Activated T-cell treated with anti-CD3 and anti-CD28 coated beads, Interleukin-2, amount 50 U/mL, for 24 hours (primary cell): ENCODE measurements at regions not wholly inside any gene's neighbourhood (a gene's known extent, or its start where the extent isn't known, plus 50 kb on each side); places are given as distances from the start of the nearest gene placed in this dataset.

Experiments used
- DNase-seq: peaks from one replicate; pipeline ENCODE4 v3.0.0-alpha.2; 2020
- H3K27ac Mint-ChIP-seq: 2 replicates; pipeline ENCODE4 v1.8.0; 2020; ENCODE audit warnings: mild to moderate bottlenecking, mixed read lengths
- H3K27me3 Mint-ChIP-seq: 2 replicates; pipeline ENCODE4 v1.8.0; 2020; ENCODE audit warnings: mixed read lengths
- H3K36me3 Mint-ChIP-seq: 2 replicates; pipeline ENCODE4 v1.8.0; 2020; ENCODE audit warnings: low read depth, mixed read lengths
- H3K4me1 Mint-ChIP-seq: 2 replicates; pipeline ENCODE4 v1.8.0; 2020; ENCODE audit warnings: low read depth, mixed read lengths
- H3K4me3 Mint-ChIP-seq: 2 replicates; pipeline ENCODE4 v1.8.0; 2020; ENCODE audit warnings: mild to moderate bottlenecking, moderate library complexity, mixed read lengths
- H3K9me3 Mint-ChIP-seq: 2 replicates; pipeline ENCODE4 v1.8.0; 2020; ENCODE audit warnings: mixed read lengths

DNA sequence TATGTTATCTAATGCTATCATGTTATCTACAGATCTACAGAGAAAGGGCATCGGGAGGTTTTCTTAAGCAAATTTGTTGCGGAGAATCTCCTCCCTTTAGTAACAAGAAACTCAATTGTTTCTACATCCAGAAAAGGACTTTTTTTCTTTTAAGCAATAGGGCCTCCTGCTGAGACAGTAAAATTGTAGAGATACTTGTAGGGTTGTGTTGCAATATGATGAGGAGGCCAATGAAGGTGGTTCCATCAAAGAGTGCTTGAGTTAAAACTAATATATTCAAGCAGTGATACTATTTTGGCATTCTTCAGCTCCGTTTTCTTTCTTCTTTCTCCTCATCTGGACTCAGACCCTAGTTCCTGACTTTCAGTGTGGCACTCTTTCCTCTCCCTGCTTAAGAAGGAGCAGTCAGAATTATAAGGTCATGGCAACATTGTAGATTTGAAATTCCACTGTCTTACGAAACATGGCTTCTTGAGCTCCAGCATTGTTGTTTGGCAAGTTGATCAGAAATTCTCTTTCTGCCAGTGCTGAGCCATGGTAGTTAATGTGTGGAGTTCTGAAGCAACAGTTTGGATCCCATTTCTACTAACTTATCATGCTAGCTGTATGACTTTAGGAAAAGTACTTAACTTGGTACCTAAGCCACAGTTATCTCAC is 202.0 kb upstream of the SLC14A2 start:
- no peaks in the 10 kb centered on the region for H3K9me3 Mint-ChIP-seq
- peaks cover 3% of the 10 kb centered on the region for H3K27me3 Mint-ChIP-seq
- no peak for DNase-seq
- no peak overlapping the region for H3K27ac Mint-ChIP-seq
- no peak overlapping the region for H3K4me3 Mint-ChIP-seq
- no peaks in the 10 kb centered on the region for H3K36me3 Mint-ChIP-seq
- no peaks in the 10 kb centered on the region for H3K4me1 Mint-ChIP-seq

DNA sequence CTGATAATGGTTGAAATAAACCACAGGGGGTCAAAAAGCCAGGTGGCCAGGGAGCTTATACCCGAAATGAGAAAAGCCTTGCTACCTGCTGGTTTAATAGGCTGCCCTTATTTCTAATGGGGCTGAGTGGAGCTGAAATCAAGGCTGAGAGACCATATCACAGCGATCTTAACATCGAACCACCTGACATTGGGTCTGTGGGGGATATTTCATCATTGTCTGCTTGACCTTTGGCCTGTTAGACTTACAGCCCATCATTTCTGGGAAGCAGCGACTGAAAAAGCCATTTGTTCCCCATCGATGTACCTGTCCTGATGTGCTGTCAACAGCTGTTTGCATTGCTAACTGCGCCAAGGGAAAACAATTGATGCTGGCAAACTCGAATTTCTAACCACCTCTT is 199.7 kb upstream of the SLC14A2 start:
- Mint-ChIP-seq H3K4me1 (no peaks in the 10 kb centered on the region), H3K4me3 (no peak overlapping the region), H3K9me3 (no peaks in the 10 kb centered on the region), H3K27ac (no peak overlapping the region), H3K27me3 (peaks cover 3% of the 10 kb centered on the region), H3K36me3 (no peaks in the 10 kb centered on the region)
- DNase-seq: no peak

DNA sequence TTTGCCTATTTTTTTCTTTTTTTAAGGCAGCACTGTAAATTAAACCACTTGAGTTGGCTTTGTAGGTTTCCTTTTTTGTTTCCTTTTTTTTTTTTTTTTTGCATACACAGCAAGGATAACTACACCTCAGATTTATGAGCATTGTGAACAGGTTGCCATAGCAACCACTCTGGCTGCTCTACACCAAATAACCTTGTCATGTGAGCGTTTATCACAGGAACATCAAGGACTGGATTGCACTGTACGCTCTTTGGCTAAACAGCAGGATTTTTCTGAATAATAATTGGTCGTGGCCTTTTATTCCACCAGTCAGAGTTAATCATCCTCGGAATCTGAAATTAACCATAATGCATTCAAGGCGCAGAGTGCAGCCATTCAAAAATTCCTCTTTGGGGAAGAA is 199.1 kb upstream of the SLC14A2 start:
- no peaks in the 10 kb centered on the region for H3K9me3 Mint-ChIP-seq
- no peaks in the 10 kb centered on the region for H3K4me1 Mint-ChIP-seq
- H3K4me3 Mint-ChIP-seq: no peak overlapping the region
- H3K36me3 Mint-ChIP-seq: no peaks in the 10 kb centered on the region
- peaks cover 3% of the 10 kb centered on the region for H3K27me3 Mint-ChIP-seq
- no peak overlapping the region for H3K27ac Mint-ChIP-seq
- DNase-seq: no peak

DNA sequence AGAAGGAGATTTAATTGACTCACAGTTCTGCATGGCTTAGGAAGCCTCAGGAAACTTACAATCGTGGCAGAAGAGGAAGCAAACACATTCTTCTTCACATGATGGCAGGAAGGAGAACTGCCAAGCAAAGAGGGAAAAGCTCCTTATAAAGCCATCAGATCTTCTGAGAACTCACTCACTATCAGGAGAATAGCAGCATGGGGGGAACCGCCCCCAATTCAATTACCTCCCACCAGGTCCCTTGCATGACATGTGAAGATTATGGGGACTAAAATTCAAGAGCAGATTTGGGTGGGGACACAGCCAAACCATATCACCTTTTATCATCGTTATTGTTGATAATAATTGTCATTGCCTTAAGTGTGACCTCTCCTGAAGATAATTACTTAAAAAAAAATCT is 197.9 kb upstream of the SLC14A2 start:
- H3K27ac Mint-ChIP-seq: no peak overlapping the region
- H3K9me3 Mint-ChIP-seq: no peaks in the 10 kb centered on the region
- H3K4me1 Mint-ChIP-seq: no peaks in the 10 kb centered on the region
- H3K4me3 Mint-ChIP-seq: no peak overlapping the region
- no peaks in the 10 kb centered on the region for H3K36me3 Mint-ChIP-seq
- peaks cover 3% of the 10 kb centered on the region for H3K27me3 Mint-ChIP-seq
- DNase-seq: no peak

DNA sequence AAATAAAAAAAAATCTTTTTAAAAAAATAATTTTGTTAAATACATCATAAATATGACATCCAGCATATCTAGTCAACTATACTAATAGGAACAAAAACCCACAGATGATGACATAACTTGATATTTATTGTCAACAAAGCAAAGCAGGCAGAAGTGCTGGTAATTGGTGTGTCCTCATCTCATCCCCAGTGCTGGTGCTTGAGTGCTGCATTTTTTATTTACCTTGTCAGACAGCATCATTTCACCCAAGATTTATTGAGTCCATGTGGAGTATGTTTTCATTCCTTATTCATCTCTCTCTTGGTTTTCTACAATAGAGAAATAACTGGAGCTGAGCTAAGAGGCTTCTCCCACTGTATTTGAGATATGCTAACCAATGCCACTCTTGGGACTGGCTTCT is 191.6 kb upstream of the SLC14A2 start:
- H3K9me3 Mint-ChIP-seq: no peaks in the 10 kb centered on the region
- no peak for DNase-seq
- no peak overlapping the region for H3K27ac Mint-ChIP-seq
- H3K27me3 Mint-ChIP-seq: no peaks in the 10 kb centered on the region
- no peak overlapping the region for H3K4me3 Mint-ChIP-seq
- no peaks in the 10 kb centered on the region for H3K36me3 Mint-ChIP-seq
- H3K4me1 Mint-ChIP-seq: no peaks in the 10 kb centered on the region

DNA sequence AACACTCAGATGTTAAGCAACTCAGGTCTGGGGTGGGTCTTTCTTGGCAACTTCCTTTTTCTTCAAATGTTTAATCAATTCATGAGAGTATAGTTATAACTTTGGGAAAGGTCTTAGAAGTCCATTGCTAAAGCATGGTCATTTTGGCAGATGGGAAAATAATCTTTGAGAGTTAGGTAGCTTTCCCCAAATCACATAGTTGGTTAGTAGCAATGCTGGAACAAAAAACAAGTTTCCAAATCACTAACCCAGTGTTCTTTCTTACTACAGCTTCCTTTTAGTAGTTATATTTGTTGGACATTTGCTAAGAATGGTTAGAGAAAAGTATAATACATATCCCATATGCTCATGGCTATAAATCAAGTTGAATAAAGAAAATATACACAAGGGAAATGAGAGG is 185.2 kb upstream of the SLC14A2 start:
- H3K27me3 Mint-ChIP-seq: no peaks in the 10 kb centered on the region
- no peaks in the 10 kb centered on the region for H3K4me1 Mint-ChIP-seq
- H3K9me3 Mint-ChIP-seq: no peaks in the 10 kb centered on the region
- DNase-seq: no peak
- no peak overlapping the region for H3K4me3 Mint-ChIP-seq
- no peaks in the 10 kb centered on the region for H3K36me3 Mint-ChIP-seq
- no peak overlapping the region for H3K27ac Mint-ChIP-seq

DNA sequence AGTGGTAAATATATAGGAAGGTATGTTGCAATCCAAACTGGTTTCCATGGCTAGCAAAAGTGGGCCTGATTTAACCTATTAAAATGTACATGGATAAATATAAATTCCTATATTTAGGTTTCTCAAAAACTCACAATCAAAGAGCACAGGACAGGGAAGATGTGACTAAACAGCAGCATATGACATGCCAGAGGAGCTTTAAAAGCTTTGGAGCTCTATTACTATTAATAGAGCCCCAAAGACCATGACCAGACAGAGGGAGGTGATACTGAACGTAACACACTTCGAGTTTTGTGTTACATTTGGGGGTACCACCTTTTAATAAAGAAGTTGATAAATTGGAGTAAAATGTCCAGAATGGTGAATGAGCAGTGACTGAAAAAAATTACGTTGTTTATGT is 179.5 kb upstream of the SLC14A2 start:
- Mint-ChIP-seq H3K27me3 (no peaks in the 10 kb centered on the region), H3K36me3 (no peaks in the 10 kb centered on the region), H3K4me1 (no peaks in the 10 kb centered on the region), H3K4me3 (no peak overlapping the region), H3K27ac (no peak overlapping the region), H3K9me3 (no peaks in the 10 kb centered on the region)
- DNase-seq: no peak

DNA sequence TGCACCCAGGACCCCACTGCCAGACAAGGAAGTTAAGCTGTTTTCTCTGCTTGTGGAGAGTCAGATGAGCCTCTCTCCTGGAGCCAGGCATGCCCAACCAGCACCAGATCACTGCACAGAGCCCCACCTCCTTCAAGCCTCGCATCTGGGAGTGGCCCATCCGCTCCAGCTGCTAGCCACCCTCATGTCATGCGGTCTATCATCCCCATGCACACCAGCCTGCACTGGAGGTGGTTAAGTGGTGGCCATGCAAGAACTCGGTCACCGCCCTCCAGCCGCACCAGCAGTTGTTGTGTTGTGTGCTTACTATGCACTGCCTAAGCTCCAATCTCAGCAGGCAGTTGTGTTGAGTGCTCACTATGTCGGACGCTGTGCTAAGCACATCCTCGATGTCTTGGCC is 177.9 kb upstream of the SLC14A2 start:
- H3K4me1 Mint-ChIP-seq: no peaks in the 10 kb centered on the region
- H3K36me3 Mint-ChIP-seq: no peaks in the 10 kb centered on the region
- H3K27ac Mint-ChIP-seq: no peak overlapping the region
- H3K9me3 Mint-ChIP-seq: no peaks in the 10 kb centered on the region
- H3K4me3 Mint-ChIP-seq: no peak overlapping the region
- no peak for DNase-seq
- no peaks in the 10 kb centered on the region for H3K27me3 Mint-ChIP-seq

DNA sequence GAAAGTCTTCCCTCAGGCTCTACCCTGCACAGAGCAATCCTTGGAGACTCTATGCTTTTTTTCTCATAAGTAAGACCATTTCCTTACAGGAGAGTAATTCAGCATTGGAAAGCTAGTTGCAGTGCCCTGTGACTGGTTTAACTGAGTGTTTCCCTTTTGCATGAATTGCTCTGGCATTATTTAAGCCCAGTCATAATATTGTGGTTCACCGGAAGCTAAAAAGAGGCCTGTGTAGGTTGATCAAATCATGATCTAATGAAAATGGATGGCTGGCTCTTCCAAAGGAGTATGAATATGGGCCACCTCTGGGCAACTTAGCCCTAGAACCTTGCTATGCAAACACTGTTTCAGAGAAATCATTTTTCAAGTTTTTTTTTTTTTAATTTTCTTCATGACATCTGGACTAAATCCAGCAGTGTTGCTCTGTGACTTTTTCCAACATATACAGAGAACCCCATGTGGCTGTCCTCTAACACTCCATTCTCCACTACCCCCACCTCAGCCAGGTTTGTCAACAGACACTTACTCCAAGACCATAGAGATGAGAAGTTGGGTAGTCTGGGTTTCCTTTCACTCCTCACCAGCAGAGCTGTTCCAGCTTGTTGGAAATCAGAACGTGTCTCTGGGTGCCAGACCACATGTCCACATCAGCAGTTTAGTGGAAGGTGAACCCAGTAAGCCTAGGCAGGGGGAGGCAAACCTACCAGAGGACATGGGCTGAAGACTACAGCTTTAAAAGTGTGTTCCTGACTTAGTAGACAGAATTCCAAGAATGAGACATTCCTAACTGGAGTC is 175.2 kb upstream of the SLC14A2 start:
- H3K4me1 Mint-ChIP-seq: no peaks in the 10 kb centered on the region
- no peak overlapping the region for H3K4me3 Mint-ChIP-seq
- no peak for DNase-seq
- no peaks in the 10 kb centered on the region for H3K36me3 Mint-ChIP-seq
- H3K9me3 Mint-ChIP-seq: no peaks in the 10 kb centered on the region
- H3K27me3 Mint-ChIP-seq: peaks cover 2% of the 10 kb centered on the region
- no peak overlapping the region for H3K27ac Mint-ChIP-seq

DNA sequence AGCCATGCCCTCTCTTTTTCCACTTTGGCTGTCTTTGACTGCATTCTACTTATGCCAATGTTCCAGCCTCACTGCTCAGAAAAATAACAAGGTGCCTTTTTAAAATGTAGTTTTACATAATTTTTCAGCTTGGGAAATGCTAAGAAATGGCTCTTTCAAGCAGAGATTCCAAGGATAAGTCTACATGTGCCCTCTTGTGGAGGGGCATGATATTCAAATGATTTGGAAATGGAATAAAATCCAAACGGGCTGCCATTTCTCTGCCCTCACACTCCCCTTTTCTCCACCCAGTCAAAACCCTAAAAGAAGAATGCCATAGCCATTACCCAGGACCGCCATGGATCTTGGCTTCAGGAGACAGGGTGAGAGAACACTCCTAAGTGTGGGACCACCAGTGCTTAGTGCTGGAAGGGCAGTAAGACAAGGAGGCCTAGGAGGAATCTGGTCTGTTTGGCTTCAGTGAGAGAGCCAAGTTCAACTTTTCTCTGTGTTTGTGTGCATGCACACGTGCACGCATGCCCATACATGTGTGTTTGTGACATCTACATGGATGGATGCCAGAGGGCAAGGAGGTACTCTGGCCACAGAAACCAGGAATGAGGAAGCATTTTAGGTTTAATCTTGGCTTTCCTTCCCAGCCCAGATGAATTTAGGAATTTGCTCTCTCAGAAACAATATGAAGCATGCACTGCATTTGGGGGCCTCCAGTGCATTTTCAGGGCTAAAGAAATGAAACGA is 174.0 kb upstream of the SLC14A2 start:
- H3K4me1 Mint-ChIP-seq: no peaks in the 10 kb centered on the region
- H3K4me3 Mint-ChIP-seq: no peak overlapping the region
- H3K27me3 Mint-ChIP-seq: peaks cover 12% of the 10 kb centered on the region
- no peak overlapping the region for H3K27ac Mint-ChIP-seq
- H3K9me3 Mint-ChIP-seq: no peaks in the 10 kb centered on the region
- no peak for DNase-seq
- no peaks in the 10 kb centered on the region for H3K36me3 Mint-ChIP-seq

DNA sequence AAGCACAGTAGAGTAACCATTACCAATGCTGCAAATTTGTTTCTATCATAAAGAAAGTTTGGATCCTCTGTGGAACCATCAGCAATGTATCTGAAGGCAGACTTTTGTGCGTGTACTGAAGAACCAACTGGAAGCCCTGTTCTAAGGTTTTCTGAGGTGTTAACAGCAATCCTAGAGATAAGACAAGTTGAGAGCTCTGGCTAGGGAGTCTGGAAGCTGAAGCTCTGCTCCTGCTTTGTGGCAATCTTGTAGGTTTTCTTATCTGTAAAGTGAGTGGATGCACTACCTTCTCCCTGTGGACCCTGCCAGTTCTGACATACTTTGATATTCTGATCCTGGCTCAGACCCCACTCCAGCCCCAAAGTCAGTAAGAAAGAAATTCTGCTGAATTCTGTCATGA is 171.2 kb upstream of the SLC14A2 start:
- no peak for DNase-seq
- H3K27me3 Mint-ChIP-seq: peaks cover 17% of the 10 kb centered on the region
- H3K27ac Mint-ChIP-seq: no peak overlapping the region
- H3K4me3 Mint-ChIP-seq: no peak overlapping the region
- H3K9me3 Mint-ChIP-seq: no peaks in the 10 kb centered on the region
- no peaks in the 10 kb centered on the region for H3K36me3 Mint-ChIP-seq
- H3K4me1 Mint-ChIP-seq: no peaks in the 10 kb centered on the region

DNA sequence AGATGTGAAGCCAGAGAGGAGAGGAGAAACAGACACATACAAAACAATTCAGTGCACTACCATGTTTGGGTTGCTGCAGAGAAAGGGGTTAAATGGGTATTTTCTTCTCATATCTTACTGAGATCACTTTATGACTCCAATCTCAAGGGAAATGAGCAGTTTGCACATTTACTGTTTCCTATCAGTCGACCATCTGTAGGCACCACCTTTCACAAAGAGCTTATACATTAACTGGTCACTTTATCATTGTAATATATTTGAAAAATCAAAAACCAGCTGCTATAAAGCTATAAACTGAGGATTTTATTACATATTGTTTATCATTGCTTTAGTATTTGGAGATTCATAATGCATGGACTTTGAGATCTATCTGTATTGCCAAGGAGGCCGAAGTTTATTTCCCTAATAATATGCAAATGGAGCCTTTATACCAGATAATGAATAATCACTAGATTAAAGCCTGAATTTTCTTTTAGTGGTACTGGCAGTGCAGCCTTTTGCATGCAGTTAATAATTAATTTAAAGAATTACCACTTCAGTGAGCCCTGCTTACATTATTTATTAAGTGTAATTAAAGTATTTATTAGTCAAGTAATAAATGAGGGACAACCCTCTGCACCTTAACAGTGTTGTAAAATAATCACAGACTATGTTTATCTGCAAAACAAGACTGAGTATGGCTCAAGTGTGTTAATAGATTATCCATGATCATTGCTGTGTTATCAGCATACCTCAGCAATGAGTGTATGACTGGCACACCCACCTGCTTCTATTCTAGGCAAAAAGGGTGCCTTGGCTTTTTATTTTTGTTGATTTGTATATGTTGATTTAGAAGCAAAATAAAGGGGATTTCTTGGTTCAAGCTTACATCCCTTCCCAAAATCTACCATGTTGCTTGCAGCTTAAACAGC is 167.7 kb upstream of the SLC14A2 start:
- Mint-ChIP-seq H3K4me1 (no peaks in the 10 kb centered on the region), H3K27ac (no peak overlapping the region), H3K27me3 (peaks cover 17% of the 10 kb centered on the region), H3K36me3 (no peaks in the 10 kb centered on the region), H3K4me3 (no peak overlapping the region), H3K9me3 (no peaks in the 10 kb centered on the region)
- DNase-seq: no peak

DNA sequence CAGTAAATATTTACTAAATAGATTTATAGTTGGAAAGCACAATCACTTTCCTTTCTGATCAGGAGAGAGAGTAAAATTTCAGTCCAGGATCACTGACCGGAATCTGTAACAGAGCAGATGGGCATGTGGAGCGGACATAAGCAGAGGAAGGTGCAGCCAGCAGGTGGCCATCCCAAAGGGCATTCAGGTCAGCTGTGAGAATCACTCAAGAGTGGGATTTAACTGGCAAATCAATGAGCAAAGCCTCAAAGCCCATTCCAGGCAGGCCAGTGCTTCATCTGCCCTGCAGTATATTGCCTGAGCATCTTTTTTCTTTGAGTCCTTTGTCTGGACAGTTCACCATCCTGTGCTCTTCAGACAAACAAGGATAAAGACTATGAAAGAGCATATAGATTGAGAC is 166.4 kb upstream of the SLC14A2 start:
- DNase-seq: no peak
- no peaks in the 10 kb centered on the region for H3K9me3 Mint-ChIP-seq
- H3K4me1 Mint-ChIP-seq: no peaks in the 10 kb centered on the region
- no peak overlapping the region for H3K4me3 Mint-ChIP-seq
- H3K36me3 Mint-ChIP-seq: no peaks in the 10 kb centered on the region
- no peak overlapping the region for H3K27ac Mint-ChIP-seq
- H3K27me3 Mint-ChIP-seq: peaks cover 17% of the 10 kb centered on the region

DNA sequence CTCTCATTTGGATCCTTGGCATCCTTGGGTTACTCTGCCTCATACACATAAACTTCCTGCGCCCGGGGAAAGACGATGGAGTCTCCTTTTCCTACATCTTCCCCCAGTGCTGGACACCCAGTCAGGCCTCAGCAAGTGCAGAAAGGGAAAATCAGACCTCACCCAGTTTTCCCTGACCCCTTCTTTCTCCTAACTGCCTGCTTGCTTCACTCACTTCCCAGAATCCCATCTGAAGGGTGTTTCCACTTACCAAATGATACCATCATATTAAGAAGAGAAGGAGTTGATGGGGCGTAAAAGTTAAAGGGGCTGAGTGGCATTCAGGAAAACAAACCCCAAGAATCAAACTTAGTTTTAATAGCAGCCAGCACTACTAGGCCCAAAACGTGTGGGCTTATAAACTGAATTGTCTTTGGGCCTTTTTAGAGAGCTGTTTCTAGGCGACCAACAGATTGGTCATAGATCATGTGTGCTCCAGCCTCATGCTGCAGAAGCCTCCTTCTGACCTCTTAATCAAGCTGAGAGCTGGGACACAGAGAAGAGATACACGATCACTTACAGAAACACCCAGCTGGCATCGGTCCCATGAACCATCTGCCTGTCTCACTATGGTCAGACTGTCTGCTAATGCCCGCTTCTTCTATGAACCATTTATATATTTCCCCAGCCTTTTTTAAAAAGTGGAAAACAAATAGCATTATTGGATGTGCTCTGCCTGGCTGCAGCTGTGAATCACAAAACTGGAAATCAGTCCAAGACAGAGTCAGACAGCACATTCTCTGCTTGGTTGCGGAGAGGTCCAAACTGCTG is 165.7 kb upstream of the SLC14A2 start:
- H3K4me1 Mint-ChIP-seq: no peaks in the 10 kb centered on the region
- no peaks in the 10 kb centered on the region for H3K36me3 Mint-ChIP-seq
- no peaks in the 10 kb centered on the region for H3K9me3 Mint-ChIP-seq
- no peak overlapping the region for H3K4me3 Mint-ChIP-seq
- no peak overlapping the region for H3K27ac Mint-ChIP-seq
- DNase-seq: no peak
- H3K27me3 Mint-ChIP-seq: peaks cover 20% of the 10 kb centered on the region
